Stomach (tissue), 8 donors: ENCODE measurements at regions not wholly inside any gene's neighbourhood (a gene's known extent, or its start where the extent isn't known, plus 50 kb on each side); places are given as distances from the start of the nearest gene placed in this dataset.

Source experiments
- DNase-seq, 2 donors: peaks; one replicate each; pipeline versions ENCODE4 v3.0.0 to v3.0.0-alpha.2; 2013 to 2019
- H3K27ac ChIP-seq, 5 donors: fragments of 200-600 bp in 4 of 5; sonication (generic) in 4 of 5; one replicate each; pipeline ENCODE4 v1.5.1; 2013 to 2019; ENCODE audit warnings: mild to moderate bottlenecking in 1 of 5, moderate library complexity in 1 of 5
- H3K27me3 ChIP-seq, 3 donors: fragments of 200-600 bp; sonication (generic); one replicate each; pipeline ENCODE4 v1.5.1; 2017 to 2019; ENCODE audit warnings: mixed run types in 1 of 3
- H3K36me3 ChIP-seq, 4 donors: fragments of 200-600 bp; sonication (generic); 1 replicate in 3 of 4; 2 replicates in 1 of 4; pipeline ENCODE4 v1.5.1; 2016 to 2019
- H3K4me1 ChIP-seq, 4 donors: fragments of 200-600 bp; sonication (generic); one replicate each; pipeline ENCODE4 v1.5.1; 2016 to 2019
- H3K4me3 ChIP-seq, 4 donors: fragments of 200-600 bp; sonication (generic) in 3 of 4; one replicate each; pipeline ENCODE4 v1.5.1; 2016 to 2019; ENCODE audit warnings: mild to moderate bottlenecking in 1 of 4
- H3K9me3 ChIP-seq, 4 donors: fragments of 200-600 bp; sonication (generic); one replicate each; pipeline ENCODE4 v1.5.1; 2016 to 2019
- EP300 ChIP-seq: sonication (generic); formaldehyde crosslinking; IDR thresholded peaks from one replicate; pipeline ENCODE4 v1.6.1; 2017; ENCODE audit warnings: antibody characterized with exemption
- POLR2A ChIP-seq, 4 donors: fragments of 450-650 bp; IDR thresholded peaks; one replicate each; pipeline ENCODE4 v1.6.1; 2016; ENCODE audit warnings: antibody characterized with exemption in 4 of 4, control low read depth in 2 of 4, mild to moderate bottlenecking in 1 of 4, moderate library complexity in 1 of 4
- POLR2AphosphoS5 ChIP-seq, 3 donors: sonication (generic); formaldehyde crosslinking; IDR thresholded peaks; one replicate each; pipeline ENCODE4 v1.6.1; 2016; ENCODE audit warnings: antibody characterized with exemption in 3 of 3
- WGBS, 5 donors: extraction: QIAGEN DNeasy Blood & Tissue Kit in 3 of 5; methylation state at CpG; one replicate each; pipeline versions ENCODE4 v1.1.5 to v1.1.7; 2013 to 2018; 5-methylcytosine and 5-hydroxymethylcytosine counted together
- intact Hi-C: fragments of 100-400 bp; cut with DNase I; formaldehyde crosslinking; loops from one replicate; pipeline ENCODE4 v1.15.1; 2023; ENCODE audit warnings: low total_unique reads
- TF ChIP-seq, protein P1 (sequence below), 7 experiments: fragments of 450-650 bp in 4 of 7; fragments of 200-600 bp in 3 of 7; sonication (generic) in 3 of 7; IDR thresholded peaks; one replicate each; pipeline ENCODE4 v1.5.1; 2016 to 2019; ENCODE audit warnings: antibody characterized with exemption in 7 of 7, control low read depth in 2 of 7, mild to moderate bottlenecking in 1 of 7
- donor health status: healthy with polysubstance abuse.
- donor health status: Bipolar disorder and iron deficiency.
- donor health status: healthy.

DNA sequence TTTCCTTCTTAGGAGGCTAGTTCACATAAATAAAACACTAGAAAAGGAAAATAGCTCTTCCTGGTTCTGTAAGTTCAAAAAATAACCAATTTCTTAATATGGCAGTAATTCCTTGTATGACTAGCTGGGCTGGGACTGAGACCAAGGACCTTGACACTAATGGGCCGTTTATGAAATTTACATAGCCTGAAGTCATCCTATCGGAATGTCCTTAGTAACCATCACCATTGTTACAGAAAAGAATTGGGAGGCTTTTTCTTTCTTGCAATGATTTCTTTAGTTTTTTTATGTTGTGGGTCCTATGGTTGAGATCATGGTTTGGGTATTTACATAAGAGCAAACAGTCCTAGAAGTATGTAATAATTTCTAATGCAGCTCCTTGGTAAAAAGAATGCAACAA, 87.1 kb upstream of the HDAC9 start:
- TF ChIP-seq POLR2A (IDR thresholded peaks at IDR 0.05): no peak
- TF ChIP-seq, protein P1, sequence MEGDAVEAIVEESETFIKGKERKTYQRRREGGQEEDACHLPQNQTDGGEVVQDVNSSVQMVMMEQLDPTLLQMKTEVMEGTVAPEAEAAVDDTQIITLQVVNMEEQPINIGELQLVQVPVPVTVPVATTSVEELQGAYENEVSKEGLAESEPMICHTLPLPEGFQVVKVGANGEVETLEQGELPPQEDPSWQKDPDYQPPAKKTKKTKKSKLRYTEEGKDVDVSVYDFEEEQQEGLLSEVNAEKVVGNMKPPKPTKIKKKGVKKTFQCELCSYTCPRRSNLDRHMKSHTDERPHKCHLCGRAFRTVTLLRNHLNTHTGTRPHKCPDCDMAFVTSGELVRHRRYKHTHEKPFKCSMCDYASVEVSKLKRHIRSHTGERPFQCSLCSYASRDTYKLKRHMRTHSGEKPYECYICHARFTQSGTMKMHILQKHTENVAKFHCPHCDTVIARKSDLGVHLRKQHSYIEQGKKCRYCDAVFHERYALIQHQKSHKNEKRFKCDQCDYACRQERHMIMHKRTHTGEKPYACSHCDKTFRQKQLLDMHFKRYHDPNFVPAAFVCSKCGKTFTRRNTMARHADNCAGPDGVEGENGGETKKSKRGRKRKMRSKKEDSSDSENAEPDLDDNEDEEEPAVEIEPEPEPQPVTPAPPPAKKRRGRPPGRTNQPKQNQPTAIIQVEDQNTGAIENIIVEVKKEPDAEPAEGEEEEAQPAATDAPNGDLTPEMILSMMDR (IDR thresholded peaks at IDR 0.05): no peak
- no peak for TF ChIP-seq EP300
- no peak for TF ChIP-seq POLR2AphosphoS5 (IDR thresholded peaks at IDR 0.05)
- 52 to 58% (median 53%) methylated on average over 2 of the region's 2 CpGs for WGBS, 5 donors
- H3K36me3 ChIP-seq: no peaks in the 10 kb centered on the region

DNA sequence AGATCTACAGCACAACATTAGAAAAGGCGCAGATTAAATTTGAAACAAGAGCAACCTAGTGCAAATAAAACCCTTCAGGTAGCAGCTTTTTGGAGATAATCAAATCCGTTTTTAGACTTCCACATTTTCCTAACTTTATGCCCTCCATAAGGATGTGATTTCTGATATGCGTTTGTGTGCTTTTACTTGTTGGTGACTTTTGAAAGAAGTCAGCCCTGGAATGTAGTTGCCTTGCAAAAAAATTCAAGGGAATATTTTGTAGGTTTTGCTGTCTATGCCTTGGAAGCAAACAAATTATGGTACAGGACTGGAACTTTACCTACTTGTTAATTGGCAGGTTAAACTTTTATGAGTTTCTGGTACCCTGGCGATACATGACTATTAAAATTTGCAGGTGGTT, 86.7 kb upstream of the HDAC9 start:
- Histone ChIP-seq H3K27me3 (no peaks in the 10 kb centered on the region), H3K36me3 (no peaks in the 10 kb centered on the region), H3K4me3 (no peak overlapping the region), H3K27ac (no peak overlapping the region), H3K9me3 (no peaks in the 10 kb centered on the region), H3K4me1 (no peaks in the 10 kb centered on the region)
- DNase-seq: no peak
- intact Hi-C loops: no loop called here
- TF ChIP-seq, protein P1 (IDR thresholded peaks at IDR 0.05): no peak
- TF ChIP-seq POLR2AphosphoS5 (IDR thresholded peaks at IDR 0.05) (no peak), EP300 (no peak), POLR2A (IDR thresholded peaks at IDR 0.05) (no peak)
- 80 to 94% (median 86%) methylated on average over 4 of the region's 4 CpGs for WGBS, 5 donors

More for the DNA sequence above, 87.1 kb upstream of the HDAC9 start:
- Histone ChIP-seq H3K27me3 (no peaks in the 10 kb centered on the region), H3K4me1 (no peaks in the 10 kb centered on the region), H3K4me3 (no peak overlapping the region), H3K9me3 (no peaks in the 10 kb centered on the region), H3K27ac (no peak overlapping the region)
- DNase-seq: peak in 1 of 2 donors; percentile 58
- intact Hi-C loops: no loop called here

- Histone ChIP-seq H3K9me3 (no peaks in the 10 kb centered on the region), H3K4me1 (no peaks in the 10 kb centered on the region), H3K27ac (no peak overlapping the region), H3K4me3 (no peak overlapping the region), H3K36me3 (no peaks in the 10 kb centered on the region), H3K27me3 (no peaks in the 10 kb centered on the region)
- TF ChIP-seq EP300: no peak
- no peak for TF ChIP-seq POLR2A (IDR thresholded peaks at IDR 0.05)
- TF ChIP-seq POLR2AphosphoS5 (IDR thresholded peaks at IDR 0.05): no peak
- intact Hi-C loops: no loop called here
- DNase-seq: no peak
- 86 to 96% (median 89%) methylated on average over 1 of the region's 1 CpG for WGBS, 5 donors
These were observed 82.1 kb upstream of the HDAC9 start for GRCh38 chr7:18413447-18413846.

GRCh38 chr7:18414885-18415284, 80.7 kb upstream of the HDAC9 start:
- DNase-seq: no peak
- H3K27ac ChIP-seq: no peak overlapping the region
- H3K9me3 ChIP-seq: no peaks in the 10 kb centered on the region
- intact Hi-C loops: no loop called here
- no peaks in the 10 kb centered on the region for H3K27me3 ChIP-seq
- H3K36me3 ChIP-seq: no peaks in the 10 kb centered on the region
- TF ChIP-seq, protein P1 (IDR thresholded peaks at IDR 0.05): no peak
- no peak for TF ChIP-seq EP300
- TF ChIP-seq POLR2AphosphoS5 (IDR thresholded peaks at IDR 0.05): no peak
- no peak for TF ChIP-seq POLR2A (IDR thresholded peaks at IDR 0.05)
- H3K4me3 ChIP-seq: no peak overlapping the region
- WGBS, 5 donors: 62 to 80% (median 71%) methylated on average over 7 of the region's 7 CpGs
- peaks cover 0 to 5% (median 0%) of the 10 kb centered on the region in 4 donors for H3K4me1 ChIP-seq

GRCh38 chr7:18416988-18417387, 78.6 kb upstream of the HDAC9 start:
- peaks cover 0 to 21% (median 3%) of the 10 kb centered on the region in 4 donors for H3K4me1 ChIP-seq
- no peak for DNase-seq
- TF ChIP-seq, protein P1 (IDR thresholded peaks at IDR 0.05): no peak
- TF ChIP-seq POLR2A (IDR thresholded peaks at IDR 0.05): no peak
- TF ChIP-seq EP300: no peak
- TF ChIP-seq POLR2AphosphoS5 (IDR thresholded peaks at IDR 0.05): no peak
- intact Hi-C loops: no loop called here
- H3K27ac ChIP-seq: no peak overlapping the region
- no peaks in the 10 kb centered on the region for H3K36me3 ChIP-seq
- WGBS, 5 donors: 71 to 91% (median 87%) methylated on average over 3 of the region's 3 CpGs
- H3K4me3 ChIP-seq: no peak overlapping the region
- H3K9me3 ChIP-seq: no peaks in the 10 kb centered on the region
- no peaks in the 10 kb centered on the region for H3K27me3 ChIP-seq
